Neural cell (in vitro differentiated cells): ENCODE measurements at regions not wholly inside any gene's neighbourhood (a gene's known extent, or its start where the extent isn't known, plus 50 kb on each side); places are given as distances from the start of the nearest gene placed in this dataset.

Experiments used
- H2AFZ ChIP-seq: fragments of 200-600, 300-800 bp; sonication (generic), shearing (Covaris generic); 2 replicates; pipeline ENCODE4 v1.6.0; 2014; ENCODE audit warnings: low read depth, mild to moderate bottlenecking, antibody characterized with exemption, low read length, moderate library complexity
- H3F3A ChIP-seq: fragments of 200-600 bp; shearing (Covaris generic); 2 replicates; pipeline ENCODE4 v1.6.1; 2016; ENCODE audit warnings: mild to moderate bottlenecking, moderate library complexity, mixed read lengths, antibody characterized with exemption, low read length; ENCODE audit not compliant: insufficient read depth, poor library complexity, severe bottlenecking
- H3K27ac ChIP-seq: fragments of 200-600, 300-800 bp; sonication (generic), shearing (Covaris generic); 2 replicates; pipeline ENCODE4 v1.5.1; 2014; ENCODE audit warnings: mild to moderate bottlenecking, low read length, moderate library complexity
- H3K27me3 ChIP-seq: fragments of 300-800, 200-600 bp; sonication (generic), shearing (Covaris generic); 2 replicates; pipeline ENCODE4 v1.6.0; 2014; ENCODE audit warnings: mild to moderate bottlenecking, low read depth, low read length, moderate library complexity; ENCODE audit not compliant: insufficient read depth
- H3K36me3 ChIP-seq: fragments of 300-800, 200-600 bp; sonication (generic), shearing (Covaris generic); 2 replicates; pipeline ENCODE4 v1.5.1; 2014; ENCODE audit warnings: mild to moderate bottlenecking, antibody characterized with exemption, low read length, moderate library complexity; ENCODE audit not compliant: insufficient read depth
- H3K4me2 ChIP-seq: fragments of 300-800, 200-600 bp; sonication (generic), shearing (Covaris generic); 2 replicates; pipeline ENCODE4 v1.6.0; 2014; ENCODE audit warnings: mild to moderate bottlenecking, low read length
- H3K4me3 ChIP-seq: fragments of 300-800, 200-600 bp; sonication (generic), shearing (Covaris generic); 2 replicates; pipeline ENCODE4 v1.5.1; 2014; ENCODE audit warnings: mild to moderate bottlenecking, low read length, moderate library complexity
- H3K79me2 ChIP-seq: fragments of 200-600 bp; shearing (Covaris generic); replicated peaks from 2 replicates; pipeline ENCODE4 v1.6.0; 2014; ENCODE audit warnings: mild to moderate bottlenecking, low read length, moderate library complexity; ENCODE audit not compliant: insufficient read depth
- H3K9ac ChIP-seq: fragments of 300-800, 200-600 bp; sonication (generic), shearing (Covaris generic); 2 replicates; pipeline ENCODE4 v1.6.1; 2016; ENCODE audit warnings: mild to moderate bottlenecking, low read length, mixed read lengths
- H3K9me2 ChIP-seq: fragments of 200-600 bp; shearing (Covaris generic); 2 replicates; pipeline ENCODE4 v1.6.1; 2016; ENCODE audit warnings: mild to moderate bottlenecking, low read length, mixed read lengths; ENCODE audit not compliant: insufficient read depth
- H3K9me3 ChIP-seq: fragments of 200-600, 300-800 bp; sonication (generic), shearing (Covaris generic); 2 replicates; pipeline ENCODE4 v1.6.1; 2016; ENCODE audit warnings: mild to moderate bottlenecking, mixed run types, low read length, moderate library complexity, mixed read lengths
- H4K20me1 ChIP-seq: fragments of 200-600 bp; shearing (Covaris generic); 2 replicates; pipeline ENCODE4 v1.6.1; 2016; ENCODE audit warnings: mild to moderate bottlenecking, mixed run types; ENCODE audit not compliant: insufficient read depth
- CTCF ChIP-seq: fragments of 450-650 bp; IDR thresholded peaks from 2 replicates; pipeline ENCODE4 v1.5.1; 2014; ENCODE audit warnings: antibody characterized with exemption, mild to moderate bottlenecking, moderate library complexity; ENCODE audit not compliant: poor library complexity, severe bottlenecking
- EP300 ChIP-seq: fragments of 450-650 bp; conservative IDR thresholded peaks from 2 replicates; pipeline ENCODE4 v1.6.1; 2014; ENCODE audit warnings: antibody characterized with exemption, mild to moderate bottlenecking, moderate library complexity; ENCODE audit not compliant: poor library complexity, severe bottlenecking
- EZH2 ChIP-seq: fragments of 200-600, 300-800 bp; shearing (Covaris generic), sonication (generic); IDR thresholded peaks from 2 replicates; pipeline ENCODE4 v1.6.1; 2014; ENCODE audit warnings: antibody characterized with exemption, low read length, borderline replicate concordance, mild to moderate bottlenecking; ENCODE audit not compliant: insufficient read depth, poor library complexity, severe bottlenecking
- MXI1 ChIP-seq: fragments of 450-650 bp; conservative IDR thresholded peaks from 2 replicates; pipeline ENCODE4 v1.6.1; 2014; ENCODE audit warnings: antibody characterized with exemption, mild to moderate bottlenecking; ENCODE audit not compliant: poor library complexity, severe bottlenecking
- POLR2AphosphoS5 ChIP-seq: IDR thresholded peaks from 2 replicates; pipeline ENCODE4 v1.6.1; 2012
- RAD21 ChIP-seq: fragments of 450-650 bp; conservative IDR thresholded peaks from 2 replicates; pipeline ENCODE4 v1.6.1; 2014; ENCODE audit warnings: antibody characterized with exemption, mild to moderate bottlenecking, moderate library complexity
- REST ChIP-seq: IDR thresholded peaks from 2 replicates; pipeline ENCODE4 v1.6.1; 2012; ENCODE audit warnings: borderline replicate concordance
- SMC3 ChIP-seq: fragments of 450-650 bp; conservative IDR thresholded peaks from 2 replicates; pipeline ENCODE4 v1.6.1; 2014; ENCODE audit warnings: antibody characterized with exemption, mild to moderate bottlenecking, moderate library complexity; ENCODE audit not compliant: poor library complexity
- TAF1 ChIP-seq: IDR thresholded peaks from 2 replicates; pipeline ENCODE4 v1.6.1; 2012; ENCODE audit warnings: low read depth

- Histone ChIP-seq H3K27me3 (no peaks in the 10 kb centered on the region), H3K9me3 (no peaks in the 10 kb centered on the region), H3F3A (no peaks in the 10 kb centered on the region), H3K9me2 (no peaks in the 10 kb centered on the region), H2AFZ (no peak overlapping the region), H3K9ac (no peak overlapping the region), H3K79me2 (no peaks in the 10 kb centered on the region), H3K4me3 (no peak overlapping the region), H3K27ac (no peak overlapping the region), H4K20me1 (no peaks in the 10 kb centered on the region), H3K4me2 (no peak overlapping the region), H3K36me3 (no peaks in the 10 kb centered on the region)
- TF ChIP-seq MXI1 (no peak), TAF1 (no peak), POLR2AphosphoS5 (no peak), REST (no peak), SMC3 (no peak), EZH2 (no peak), RAD21 (no peak), CTCF (no peak), EP300 (no peak)
These were observed 71.1 kb downstream of the LYZL2 start for GRCh38 chr10:30558411-30558810.

GRCh38 chr10:30557884-30558283 is 71.7 kb downstream of the LYZL2 start:
- Histone ChIP-seq H3K9me3 (no peaks in the 10 kb centered on the region), H3K9me2 (no peaks in the 10 kb centered on the region), H3K4me3 (no peak overlapping the region), H3K27me3 (no peaks in the 10 kb centered on the region), H3F3A (no peaks in the 10 kb centered on the region), H4K20me1 (no peaks in the 10 kb centered on the region), H3K79me2 (no peaks in the 10 kb centered on the region), H2AFZ (no peak overlapping the region), H3K27ac (no peak overlapping the region), H3K36me3 (no peaks in the 10 kb centered on the region), H3K9ac (no peak overlapping the region), H3K4me2 (no peak overlapping the region)
- no peak for TF ChIP-seq TAF1
- TF ChIP-seq EZH2 = no peak
- TF ChIP-seq MXI1 = no peak
- no peak for TF ChIP-seq CTCF
- TF ChIP-seq REST = no peak
- no peak for TF ChIP-seq POLR2AphosphoS5
- no peak for TF ChIP-seq RAD21
- TF ChIP-seq SMC3 = no peak
